Psoas muscle (tissue), 7 donors: ENCODE measurements at regions not wholly inside any gene's neighbourhood (a gene's known extent, or its start where the extent isn't known, plus 50 kb on each side); places are given as distances from the start of the nearest gene placed in this dataset.

Source experiments
- ATAC-seq, 4 donors: fragments of 200-7000 bp; cut with Tn5 transposase; one replicate each; pipeline ENCODE4 v1.9.1; 2020; ENCODE audit warnings: moderate library complexity in 3 of 4, mild to moderate bottlenecking in 2 of 4
- DNase-seq, 2 donors: peaks; one replicate each; pipeline ENCODE4 v3.0.0-alpha.2; 2020
- H3K27ac ChIP-seq: fragments of 200-600 bp; one replicate; pipeline ENCODE4 v1.8.0; 2022
- H3K27me3 ChIP-seq, 3 donors: fragments of 200-600 bp in 1 of 3; one replicate each; pipeline versions ENCODE4 v1.6.1 to v1.8.0; 2013 to 2022; ENCODE audit warnings: low read length in 2 of 3, mild to moderate bottlenecking in 2 of 3, moderate library complexity in 1 of 3; ENCODE audit not compliant: insufficient read depth in 3 of 3
- H3K36me3 ChIP-seq, 2 donors: fragments of 200-600 bp in 1 of 2; one replicate each; pipeline versions ENCODE4 v1.6.1 to v1.8.0; 2013 to 2022; ENCODE audit warnings: low read depth in 1 of 2, mild to moderate bottlenecking in 1 of 2, moderate library complexity in 1 of 2; ENCODE audit not compliant: insufficient read depth in 1 of 2
- H3K4me1 ChIP-seq: fragments of 200-600 bp; one replicate; pipeline ENCODE4 v1.8.0; 2022
- H3K4me3 ChIP-seq: fragments of 200-600 bp; one replicate; pipeline ENCODE4 v1.8.0; 2022; ENCODE audit warnings: mild to moderate bottlenecking
- H3K9me3 ChIP-seq: fragments of 200-600 bp; one replicate; pipeline ENCODE4 v1.8.0; 2022
- WGBS, 3 donors: extraction: QIAGEN DNeasy Blood & Tissue Kit; methylation state at CpG; one replicate each; pipeline versions ENCODE4 v1.1.6 to v1.1.7; 2013; 5-methylcytosine and 5-hydroxymethylcytosine counted together
- intact Hi-C, 2 donors: fragments of 100-400 bp; cut with DNase I; formaldehyde crosslinking; loops; one replicate each; pipeline versions ENCODE4 v1.11.0 to v1.14.2; 2022
- TF ChIP-seq, protein P1 (sequence below): fragments of 200-600 bp; IDR thresholded peaks from one replicate; pipeline ENCODE4 v1.8.0; 2022; ENCODE audit warnings: antibody characterized with exemption
- donor health status: healthy with polysubstance abuse.
- donor health status: DM: no; HTN: no; CAD: no; lungs with moderate emphysema.
- donor health status: Bipolar disorder and iron deficiency.
- donor health status: healthy.
- donor health status: DM: yes; HTN: yes; CAD: no.
- donor health status: DM: no; HTN: no; CAD: no.
- donor health status: DM: yes; HTN: yes; CAD: no.

DNA sequence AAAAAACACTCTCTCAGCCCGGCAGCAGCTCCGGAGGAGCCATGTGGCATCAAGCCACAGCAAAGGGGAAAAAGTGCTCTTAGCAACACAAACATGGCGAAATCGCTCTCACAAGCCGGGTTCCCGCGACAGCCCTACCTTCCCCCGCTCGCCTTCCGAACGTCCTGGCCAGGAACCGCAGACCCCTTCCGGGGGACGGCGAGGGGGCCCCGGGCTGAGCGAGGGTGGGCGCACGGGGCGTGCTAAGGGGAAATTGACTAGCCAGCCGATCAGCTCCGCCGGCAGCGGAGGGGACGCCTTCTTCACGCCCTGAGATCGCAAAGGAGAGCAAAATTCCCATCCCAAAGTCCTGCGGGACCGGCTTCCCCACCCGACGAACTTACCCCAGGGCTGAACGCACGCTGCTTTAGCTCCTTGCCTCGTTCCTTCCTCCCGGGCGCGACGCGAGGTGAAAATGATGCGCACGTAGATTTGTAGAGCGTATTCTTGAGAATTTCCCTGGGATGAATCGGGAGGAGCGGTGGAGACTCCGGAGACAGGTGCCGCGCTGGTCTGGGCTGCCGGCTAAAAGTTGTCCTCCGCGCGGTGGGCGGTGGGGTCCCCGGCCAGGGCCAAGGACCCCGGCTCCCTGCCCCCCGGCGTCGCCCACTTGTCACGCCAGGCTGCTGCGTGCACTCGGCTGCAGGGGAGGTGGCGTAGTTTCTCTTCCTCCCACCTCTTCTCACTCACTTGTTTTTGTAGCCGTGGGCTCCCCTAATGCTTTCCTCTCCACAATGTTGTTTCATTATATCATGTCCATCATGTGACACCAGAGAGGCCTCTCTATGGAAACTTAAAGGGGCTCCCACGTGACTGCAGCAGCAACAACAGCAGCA, 220.1 kb upstream of the MKLN1 start:
- DNase-seq: peak; percentile 68 to 85
- H3K36me3 ChIP-seq: peaks cover 4 to 29% of the 10 kb centered on the region in 2 donors
- no peaks in the 10 kb centered on the region for H3K9me3 ChIP-seq
- TF ChIP-seq, protein P1, sequence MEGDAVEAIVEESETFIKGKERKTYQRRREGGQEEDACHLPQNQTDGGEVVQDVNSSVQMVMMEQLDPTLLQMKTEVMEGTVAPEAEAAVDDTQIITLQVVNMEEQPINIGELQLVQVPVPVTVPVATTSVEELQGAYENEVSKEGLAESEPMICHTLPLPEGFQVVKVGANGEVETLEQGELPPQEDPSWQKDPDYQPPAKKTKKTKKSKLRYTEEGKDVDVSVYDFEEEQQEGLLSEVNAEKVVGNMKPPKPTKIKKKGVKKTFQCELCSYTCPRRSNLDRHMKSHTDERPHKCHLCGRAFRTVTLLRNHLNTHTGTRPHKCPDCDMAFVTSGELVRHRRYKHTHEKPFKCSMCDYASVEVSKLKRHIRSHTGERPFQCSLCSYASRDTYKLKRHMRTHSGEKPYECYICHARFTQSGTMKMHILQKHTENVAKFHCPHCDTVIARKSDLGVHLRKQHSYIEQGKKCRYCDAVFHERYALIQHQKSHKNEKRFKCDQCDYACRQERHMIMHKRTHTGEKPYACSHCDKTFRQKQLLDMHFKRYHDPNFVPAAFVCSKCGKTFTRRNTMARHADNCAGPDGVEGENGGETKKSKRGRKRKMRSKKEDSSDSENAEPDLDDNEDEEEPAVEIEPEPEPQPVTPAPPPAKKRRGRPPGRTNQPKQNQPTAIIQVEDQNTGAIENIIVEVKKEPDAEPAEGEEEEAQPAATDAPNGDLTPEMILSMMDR: no peak
- H3K4me1 ChIP-seq: peaks cover 45% of the 10 kb centered on the region
- intact Hi-C loops: loop anchor here in 1 of 2 donors (5.0 to 10.0 kb wide), 2 partner anchors 197 to 215 kb away; no protein-coding TSS in a partner anchor
- 0% methylated on average over 57 to 63 of the region's 63 CpGs for WGBS, 3 donors
- H3K27me3 ChIP-seq: no peaks in the 10 kb centered on the region
- H3K27ac ChIP-seq: peak overlapping the region; percentile 96
- H3K4me3 ChIP-seq: peak overlapping the region; percentile 98
- peak; percentile 46 to 64 (median 52) for ATAC-seq

- ATAC-seq (no peak), DNase-seq (peak; percentile 64 to 82)
- H3K4me3 ChIP-seq: peak overlapping the region; percentile 98
- H3K36me3 ChIP-seq: peaks cover 4 to 21% of the 10 kb centered on the region in 2 donors
- TF ChIP-seq, protein P1: no peak
- 3 to 8% (median 5%) methylated on average over 30 of the region's 30 CpGs for WGBS, 3 donors
- H3K4me1 ChIP-seq: peaks cover 37% of the 10 kb centered on the region
- H3K27ac ChIP-seq: peak overlapping the region; percentile 96
- no peaks in the 10 kb centered on the region for H3K9me3 ChIP-seq
- intact Hi-C loops: loop anchor here in 1 of 2 donors (5.0 to 10.0 kb wide), 2 partner anchors 196 to 216 kb away; no protein-coding TSS in a partner anchor
- H3K27me3 ChIP-seq: no peaks in the 10 kb centered on the region
Observed at GRCh38 chr7:131108212-131108940, 219.3 kb upstream of the MKLN1 start.

- 30 to 53% (median 36%) methylated on average over 6 of the region's 6 CpGs for WGBS, 3 donors
- intact Hi-C loops: loop anchor here in 1 of 2 donors (1.0 to 10.0 kb wide), 4 partner anchors 78 to 217 kb away; no protein-coding TSS in a partner anchor
- no peaks in the 10 kb centered on the region for H3K9me3 ChIP-seq
- H3K4me3 ChIP-seq: peak overlapping the region; percentile 98
- DNase-seq (no peak), ATAC-seq (peak; percentile 2 to 22 (median 13))
- H3K27ac ChIP-seq: peak overlapping the region; percentile 96
- H3K4me1 ChIP-seq: peaks cover 29% of the 10 kb centered on the region
- TF ChIP-seq, protein P1: no peak
- H3K36me3 ChIP-seq: peaks cover 0 to 13% of the 10 kb centered on the region in 2 donors
- H3K27me3 ChIP-seq: no peaks in the 10 kb centered on the region
Observed at GRCh38 chr7:131109011-131109758, 218.5 kb upstream of the MKLN1 start.

GRCh38 chr7:131109759-131110296, 217.8 kb upstream of the MKLN1 start:
- WGBS, 3 donors: 0 to 1% (median 0%) methylated on average over 20 to 37 of the region's 37 CpGs
- H3K4me3 ChIP-seq: peak overlapping the region; percentile 98
- peaks cover 0 to 10% of the 10 kb centered on the region in 2 donors for H3K36me3 ChIP-seq
- TF ChIP-seq, protein P1: no peak
- peak overlapping the region; percentile 96 for H3K27ac ChIP-seq
- ATAC-seq (peak; percentile 76 to 78 (median 78)), DNase-seq (peak; percentile 90 to 95)
- intact Hi-C loops: loop anchor here (1.0 to 10.0 kb wide), 8 partner anchors 37 to 221 kb away; no protein-coding TSS in a partner anchor
- no peaks in the 10 kb centered on the region for H3K9me3 ChIP-seq
- no peaks in the 10 kb centered on the region for H3K27me3 ChIP-seq
- peaks cover 23% of the 10 kb centered on the region for H3K4me1 ChIP-seq
